SKM-1 treated with dmso at 0.1 percent for 144 hours (cell line): ENCODE measurements at regions not wholly inside any gene's neighbourhood (a gene's known extent, or its start where the extent isn't known, plus 50 kb on each side); places are given as distances from the start of the nearest gene placed in this dataset.
A peak's percentile ranks its signal among the peaks of the same experiment; 100 is the strongest.
"Not testable (repeated sequence)": the region's sequence is repeated elsewhere in the genome, so short reads cannot be mapped to it uniquely, and the experiment has no call there.

Source experiments
- DNase-seq: peaks from one replicate; lab custom pipeline; 2025; ENCODE audit not compliant: unreplicated experiment; lab: John Stamatoyannopoulos, UW

DNA sequence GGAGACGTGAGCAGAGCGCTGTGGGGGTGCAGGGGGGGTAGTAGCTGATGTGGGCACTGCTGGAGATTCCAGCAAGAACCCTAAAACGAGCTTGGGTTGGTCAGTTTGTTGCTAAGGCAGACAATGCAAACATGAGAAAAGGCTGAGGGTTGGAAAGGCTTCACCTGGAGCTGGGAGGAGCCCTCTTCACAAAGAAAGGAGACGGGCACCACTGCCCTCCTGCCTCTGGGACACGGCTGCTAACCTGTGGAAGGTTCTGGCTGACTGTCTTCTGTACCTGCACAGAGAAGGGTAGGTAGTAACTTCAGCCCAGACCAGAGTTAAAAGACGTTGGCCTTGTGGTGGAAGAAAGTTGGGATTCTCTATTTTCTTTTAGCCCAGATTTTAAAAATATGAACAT lies 108.7 kb downstream of the SUCLA2 start:
- no peak for DNase-seq

- DNase-seq = no peak
Observed at GRCh38 chr13:47890146-47890814, 110.8 kb downstream of the SUCLA2 start.

DNA sequence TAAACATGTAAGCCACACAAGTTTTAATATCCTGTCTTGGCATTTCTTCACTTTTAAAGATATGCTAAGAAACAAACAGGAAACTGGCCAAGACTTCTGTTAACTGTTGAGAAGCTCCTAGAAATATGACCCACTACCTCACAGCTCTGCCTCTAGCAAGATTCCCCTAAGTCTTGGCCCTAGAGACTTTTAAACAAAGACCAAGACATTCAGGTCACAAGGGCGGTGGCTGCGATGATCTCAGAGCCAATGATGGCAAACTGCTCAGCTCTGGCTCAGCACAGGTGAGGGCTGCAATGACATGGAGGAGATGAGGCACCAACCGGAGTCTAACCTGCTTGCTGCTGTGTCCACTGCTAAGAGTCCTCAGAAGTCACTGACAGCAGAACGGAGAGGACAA lies 114.8 kb downstream of the SUCLA2 start:
- DNase-seq = no peak

GRCh38 chr13:47875201-47875600 lies 125.9 kb downstream of the SUCLA2 start:
- DNase-seq = peak; percentile 15

DNA sequence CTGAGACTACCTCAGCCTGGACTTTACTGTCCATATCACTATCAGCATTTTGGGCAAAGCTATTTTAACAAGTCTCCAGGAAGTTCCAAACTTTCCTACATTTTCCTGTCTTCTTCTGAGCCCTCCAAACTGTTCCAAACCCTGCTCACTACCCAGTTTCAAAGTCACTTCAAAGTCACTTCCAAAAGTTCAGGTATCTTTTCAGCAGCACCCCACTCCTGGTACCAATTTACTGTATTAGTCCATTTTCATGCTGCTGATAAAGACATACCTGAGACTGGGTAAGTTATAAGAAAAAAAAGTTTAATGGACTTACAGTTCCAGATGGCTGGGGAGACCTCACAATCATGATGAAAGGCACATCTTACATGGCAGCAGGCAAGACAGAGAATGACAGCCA lies 127.1 kb downstream of the SUCLA2 start:
- DNase-seq = not testable (repeated sequence)

GRCh38 chr13:47873319-47873718 lies 127.8 kb downstream of the SUCLA2 start:
- not testable (repeated sequence) for DNase-seq

GRCh38 chr13:47869776-47870175 lies 131.3 kb downstream of the SUCLA2 start:
- no peak for DNase-seq

DNA sequence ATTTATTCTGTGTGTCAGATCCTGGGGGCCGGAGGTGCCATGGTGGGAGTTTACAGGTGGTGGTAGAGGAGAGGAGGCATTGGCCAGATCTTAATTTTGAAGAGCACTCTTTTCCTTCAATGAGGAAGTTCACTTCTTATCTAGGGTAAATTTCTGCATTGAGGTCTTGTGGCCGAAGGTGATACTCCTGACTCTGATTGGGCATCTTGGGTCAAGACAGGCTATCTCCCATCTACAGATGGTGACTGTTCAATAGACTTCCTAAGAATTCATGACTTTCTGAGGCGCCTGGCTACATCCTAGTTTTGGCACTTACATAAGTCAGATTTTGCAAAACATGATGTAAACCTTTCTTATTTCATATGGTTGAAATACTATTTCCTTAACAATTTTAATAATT lies 135.2 kb downstream of the SUCLA2 start:
- DNase-seq = no peak

DNA sequence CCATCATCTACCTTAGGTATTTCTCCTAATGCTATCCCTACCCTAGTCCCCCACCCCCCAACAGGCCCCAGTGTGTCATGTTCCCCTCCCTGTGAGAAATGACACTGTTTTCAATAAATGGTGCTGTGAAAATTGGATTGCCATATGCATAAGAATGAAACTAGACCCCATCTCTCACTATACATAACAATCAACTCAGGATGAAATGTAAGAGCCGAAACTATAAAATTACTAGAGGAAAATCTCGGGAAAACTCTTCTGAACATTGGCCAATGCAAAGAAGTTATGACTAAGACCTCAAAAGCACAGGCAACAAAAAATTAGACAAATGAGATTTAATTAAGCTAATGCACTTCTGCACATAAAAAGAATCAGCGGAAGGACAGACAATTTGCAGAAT lies 138.2 kb downstream of the SUCLA2 start:
- DNase-seq = no peak

- no peak for DNase-seq
Observed at GRCh38 chr13:47859165-47859564, 141.9 kb downstream of the SUCLA2 start.

DNA sequence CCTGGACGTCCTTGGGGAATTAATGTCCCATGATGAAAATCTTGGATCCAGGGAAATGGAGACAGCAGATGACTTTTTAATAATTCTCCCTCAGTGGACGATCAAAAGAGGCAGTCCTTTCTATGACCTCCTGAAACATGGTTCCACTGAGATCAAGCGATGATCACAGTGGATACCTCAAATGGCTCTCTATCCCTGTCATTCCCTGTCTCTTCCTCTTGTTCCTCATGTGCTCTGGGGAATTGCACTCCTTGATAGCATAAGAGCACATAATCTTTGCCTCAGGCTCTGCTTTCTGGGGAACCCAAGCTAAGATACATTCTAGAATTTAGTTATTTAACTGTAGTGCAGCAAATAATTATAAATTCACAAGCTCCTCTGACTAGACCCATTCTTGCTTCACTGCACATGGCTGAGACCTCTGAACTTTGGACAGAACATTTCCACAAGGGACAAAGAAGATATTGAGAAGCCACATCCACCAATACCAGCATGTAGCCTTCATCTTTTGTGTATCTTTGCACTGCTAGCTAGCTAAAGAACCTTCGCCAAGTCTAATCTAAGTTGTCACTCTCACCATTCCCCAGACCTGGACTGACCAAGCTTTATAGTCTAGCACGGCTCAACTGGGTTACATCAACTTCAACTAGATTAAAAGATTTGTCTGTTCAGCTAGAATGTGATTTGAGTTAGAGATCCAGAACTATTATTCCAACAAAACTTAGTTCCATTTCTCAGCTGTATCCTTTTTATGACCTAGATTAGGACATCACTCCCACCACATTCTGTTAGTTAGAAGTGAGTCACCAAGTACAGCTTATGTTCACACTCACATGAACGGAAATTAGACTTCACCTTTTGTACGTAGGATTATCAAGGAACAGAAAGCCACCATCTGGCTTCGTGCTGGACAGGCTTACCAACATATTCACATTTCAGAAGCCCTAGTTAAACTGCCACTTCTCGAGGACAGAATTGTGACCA lies 142.7 kb downstream of the SUCLA2 start:
- no peak for DNase-seq

DNA sequence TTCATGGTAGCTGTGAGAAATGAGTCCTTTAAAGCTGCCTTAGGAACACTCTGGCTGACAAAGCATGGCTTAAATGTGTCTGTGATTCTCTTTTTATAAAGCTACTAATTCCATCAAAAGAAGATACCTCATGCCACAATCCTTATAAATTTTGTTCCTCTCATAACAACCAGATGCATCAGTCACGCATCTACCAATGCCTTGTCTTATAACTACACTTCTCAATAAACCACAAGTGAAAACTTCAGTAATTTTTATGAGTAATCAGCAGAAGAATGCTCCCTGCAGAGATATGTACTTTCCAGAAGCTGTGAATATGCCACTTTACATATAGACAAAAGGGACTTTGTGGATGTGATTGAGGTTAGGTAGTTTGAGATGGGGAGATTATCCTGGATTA lies 147.8 kb downstream of the SUCLA2 start:
- no peak for DNase-seq

DNA sequence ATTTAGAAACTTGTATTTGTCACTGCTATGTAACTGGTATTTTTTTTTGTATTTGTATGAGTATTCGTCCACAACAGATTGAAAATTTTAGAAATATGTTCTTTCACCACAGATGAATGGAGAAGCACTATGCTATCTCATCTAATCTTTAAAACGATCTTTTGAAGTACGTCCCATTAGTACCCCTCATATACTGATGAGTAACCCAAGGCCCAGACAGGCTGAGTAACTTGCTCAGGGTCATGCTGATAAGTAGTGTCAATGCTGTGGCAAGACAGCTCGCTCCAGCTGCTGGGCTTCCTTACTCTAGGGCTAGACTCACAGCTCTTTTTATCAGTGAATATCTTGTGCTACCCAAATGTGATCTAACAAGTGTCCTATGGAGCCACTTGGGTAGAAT lies 154.2 kb downstream of the SUCLA2 start:
- no peak for DNase-seq

DNA sequence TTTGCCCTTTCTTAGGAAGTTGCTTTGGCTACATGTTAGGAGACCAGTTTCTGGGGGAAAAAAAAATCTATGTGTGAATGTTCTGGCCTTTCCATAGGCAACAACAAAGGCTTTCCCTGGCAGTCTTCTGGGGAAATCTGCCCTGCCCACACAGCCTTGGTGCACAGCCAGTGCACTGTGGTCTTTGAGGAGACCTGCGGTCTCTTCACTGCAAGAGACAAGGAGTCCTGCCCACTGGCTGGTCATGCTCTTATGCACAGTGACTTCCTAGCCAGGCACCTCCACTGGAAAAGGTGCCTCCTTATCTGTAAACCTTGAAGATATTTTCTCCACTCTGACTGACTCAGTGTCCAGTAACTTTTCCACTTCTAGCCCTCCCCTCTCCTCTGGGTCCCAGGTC lies 155.1 kb downstream of the SUCLA2 start:
- DNase-seq = no peak

- DNase-seq = no peak
Observed at GRCh38 chr13:47843005-47843404, 158.1 kb downstream of the SUCLA2 start.

- no peak for DNase-seq
Observed at GRCh38 chr13:47841151-47841550, 159.9 kb downstream of the SUCLA2 start.

GRCh38 chr13:47837906-47838305 lies 163.2 kb downstream of the SUCLA2 start:
- no peak for DNase-seq

GRCh38 chr13:47837104-47837880 lies 163.8 kb downstream of the SUCLA2 start:
- no peak for DNase-seq

GRCh38 chr13:47835470-47836228 lies 165.4 kb downstream of the SUCLA2 start:
- DNase-seq = no peak

- DNase-seq = no peak
Observed at GRCh38 chr13:47832458-47832972, 168.6 kb downstream of the SUCLA2 start.

- no peak for DNase-seq
Observed at GRCh38 chr13:47831265-47831664, 169.8 kb downstream of the SUCLA2 start.
